DND-41 (cell line): ENCODE measurements at regions not wholly inside any gene's neighbourhood (a gene's known extent, or its start where the extent isn't known, plus 50 kb on each side); places are given as distances from the start of the nearest gene placed in this dataset.

ENCODE experiments used
- EZH2 ChIP-seq: IDR thresholded peaks from 3 replicates; pipeline ENCODE4 v1.6.1; 2012; ENCODE audit warnings: borderline replicate concordance, low read depth, mild to moderate bottlenecking, moderate library complexity, low read length, inconsistent platforms; ENCODE audit not compliant: severe bottlenecking
- TF ChIP-seq, protein P1 (sequence below): IDR thresholded peaks from 2 replicates; pipeline ENCODE4 v1.5.1; 2012; ENCODE audit warnings: borderline replicate concordance, low read length, moderate library complexity, mild to moderate bottlenecking; ENCODE audit not compliant: poor library complexity, severe bottlenecking; ENCODE audit errors: extremely low read depth

- no peak for TF ChIP-seq EZH2
- TF ChIP-seq, protein P1, sequence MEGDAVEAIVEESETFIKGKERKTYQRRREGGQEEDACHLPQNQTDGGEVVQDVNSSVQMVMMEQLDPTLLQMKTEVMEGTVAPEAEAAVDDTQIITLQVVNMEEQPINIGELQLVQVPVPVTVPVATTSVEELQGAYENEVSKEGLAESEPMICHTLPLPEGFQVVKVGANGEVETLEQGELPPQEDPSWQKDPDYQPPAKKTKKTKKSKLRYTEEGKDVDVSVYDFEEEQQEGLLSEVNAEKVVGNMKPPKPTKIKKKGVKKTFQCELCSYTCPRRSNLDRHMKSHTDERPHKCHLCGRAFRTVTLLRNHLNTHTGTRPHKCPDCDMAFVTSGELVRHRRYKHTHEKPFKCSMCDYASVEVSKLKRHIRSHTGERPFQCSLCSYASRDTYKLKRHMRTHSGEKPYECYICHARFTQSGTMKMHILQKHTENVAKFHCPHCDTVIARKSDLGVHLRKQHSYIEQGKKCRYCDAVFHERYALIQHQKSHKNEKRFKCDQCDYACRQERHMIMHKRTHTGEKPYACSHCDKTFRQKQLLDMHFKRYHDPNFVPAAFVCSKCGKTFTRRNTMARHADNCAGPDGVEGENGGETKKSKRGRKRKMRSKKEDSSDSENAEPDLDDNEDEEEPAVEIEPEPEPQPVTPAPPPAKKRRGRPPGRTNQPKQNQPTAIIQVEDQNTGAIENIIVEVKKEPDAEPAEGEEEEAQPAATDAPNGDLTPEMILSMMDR: no peak
These were observed 530.6 kb downstream of the TOX3 start for GRCh38 chr16:52016387-52016786.
